CD4-positive, alpha-beta T cell treated with Interleukin-15 for 1 hour (primary cell): ENCODE measurements at regions not wholly inside any gene's neighbourhood (a gene's known extent, or its start where the extent isn't known, plus 50 kb on each side); places are given as distances from the start of the nearest gene placed in this dataset.

Experiments
- DNase-seq: peaks from one replicate; pipeline ENCODE4 v3.0.0-alpha.2; 2020

DNA sequence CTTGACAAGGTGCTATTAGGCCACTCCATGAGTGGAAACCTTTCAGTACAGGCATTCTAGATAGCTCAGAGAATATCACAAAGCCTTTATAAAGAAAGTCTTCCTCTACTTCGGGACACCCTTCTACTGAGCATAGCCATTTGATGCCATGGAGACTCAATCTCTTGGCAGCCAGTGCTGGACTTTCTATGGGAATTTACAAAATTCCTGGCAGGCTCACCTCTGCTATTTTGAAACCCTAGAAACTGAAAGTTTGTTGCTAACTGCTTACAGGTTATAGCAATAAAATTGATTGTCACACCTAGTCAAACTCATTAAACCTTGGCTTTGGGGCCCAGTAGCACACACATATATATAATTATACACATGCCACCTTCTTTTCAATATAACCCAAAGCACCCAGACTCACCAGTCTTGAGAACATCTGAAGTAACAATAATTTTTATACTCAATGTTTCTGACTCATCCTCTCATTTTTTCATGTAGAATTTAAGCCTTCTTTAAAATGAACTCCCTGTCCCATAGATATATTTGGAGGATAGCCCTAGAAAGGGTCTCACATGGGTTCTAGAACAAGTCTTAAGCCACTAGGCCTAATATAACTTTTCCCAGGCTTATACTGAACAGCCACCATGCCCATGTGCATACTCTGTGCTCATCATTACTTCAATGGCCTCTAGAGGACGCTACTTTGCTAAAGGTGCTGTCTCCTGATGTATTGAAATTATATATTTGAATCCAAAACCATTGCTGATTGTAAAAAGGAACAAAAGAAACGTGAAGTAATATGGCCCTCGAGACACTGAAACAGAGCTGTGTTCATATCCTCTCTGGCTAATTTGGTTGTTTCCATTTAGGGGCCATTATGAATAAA is 368.1 kb upstream of the MARCKS start:
- DNase-seq, result no peak

DNA sequence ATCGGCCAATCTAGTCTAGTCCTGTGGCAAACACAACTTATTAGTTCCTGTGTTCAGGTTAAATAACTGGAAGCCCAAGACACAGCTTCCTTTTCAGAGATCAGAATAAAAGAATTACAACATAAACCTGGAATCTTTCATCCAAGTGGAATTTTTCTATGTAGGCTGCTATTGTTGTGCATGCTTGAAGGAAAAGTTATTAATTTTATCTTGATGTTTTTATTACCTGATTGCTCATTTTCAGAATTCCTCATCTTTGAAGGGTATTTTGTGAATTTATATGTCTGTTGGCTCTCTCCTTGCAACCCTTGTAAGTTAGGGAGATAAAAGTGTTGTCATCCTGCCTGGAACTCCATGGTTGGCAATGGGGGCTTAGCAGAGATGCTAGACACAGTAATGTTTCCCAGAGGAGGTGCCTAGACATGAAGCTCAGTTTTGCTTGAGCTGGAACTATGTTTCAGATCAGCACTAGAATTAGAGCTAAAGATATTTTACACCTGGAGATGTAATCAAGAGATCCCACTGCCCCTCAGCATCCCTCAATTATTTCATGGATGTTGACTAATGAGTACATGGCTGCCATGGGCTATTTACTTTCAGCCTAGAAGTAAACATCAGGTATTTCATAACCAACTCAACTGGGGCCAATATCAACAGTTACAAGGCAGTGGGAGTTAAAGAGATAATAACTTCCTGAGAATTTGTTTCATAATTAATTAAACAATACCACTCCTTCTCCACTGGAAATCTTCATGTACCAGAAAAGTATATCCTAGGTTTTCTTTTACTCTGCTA is 367.0 kb upstream of the MARCKS start:
- no peak for DNase-seq

GRCh38 chr6:113491376-113491775 is 365.8 kb upstream of the MARCKS start:
- DNase-seq, result no peak

DNA sequence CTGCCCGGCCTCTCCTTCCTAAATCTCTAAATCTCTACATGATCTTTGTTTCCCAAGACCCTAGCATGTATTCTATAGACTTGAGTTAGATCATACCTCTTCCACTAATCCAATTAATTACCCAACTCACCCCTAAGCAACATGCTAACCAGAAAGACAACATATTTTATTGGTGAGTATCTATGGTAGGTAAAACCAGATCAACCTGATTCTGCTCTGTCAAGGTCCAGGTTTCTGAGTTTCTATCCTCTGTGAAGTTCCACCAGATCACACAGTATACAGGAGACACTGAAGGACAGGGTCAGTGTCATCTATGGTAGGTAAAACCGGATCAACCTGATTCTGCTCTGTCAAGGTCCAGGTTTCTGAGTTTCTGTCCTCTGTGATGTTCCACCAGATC is 363.2 kb upstream of the MARCKS start:
- DNase-seq, result no peak

DNA sequence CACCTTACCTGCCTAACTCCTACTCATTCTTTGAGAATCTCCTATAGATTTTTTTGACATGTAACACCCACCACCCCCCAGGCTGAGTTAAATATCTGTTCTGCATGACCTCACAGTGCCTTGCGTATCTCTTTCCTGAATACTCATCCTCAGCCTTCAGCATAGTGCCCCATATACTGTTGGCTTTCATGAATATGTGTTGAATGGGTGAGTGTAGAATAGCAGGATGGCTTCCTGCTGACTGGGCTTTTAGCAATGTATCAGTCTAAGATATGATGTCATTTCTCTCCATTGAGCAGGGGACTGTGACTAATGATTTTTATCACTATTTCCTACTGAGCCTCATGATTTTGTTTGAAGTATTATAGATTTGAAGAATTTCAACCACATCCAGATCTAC is 361.6 kb upstream of the MARCKS start:
- DNase-seq, result no peak

DNA sequence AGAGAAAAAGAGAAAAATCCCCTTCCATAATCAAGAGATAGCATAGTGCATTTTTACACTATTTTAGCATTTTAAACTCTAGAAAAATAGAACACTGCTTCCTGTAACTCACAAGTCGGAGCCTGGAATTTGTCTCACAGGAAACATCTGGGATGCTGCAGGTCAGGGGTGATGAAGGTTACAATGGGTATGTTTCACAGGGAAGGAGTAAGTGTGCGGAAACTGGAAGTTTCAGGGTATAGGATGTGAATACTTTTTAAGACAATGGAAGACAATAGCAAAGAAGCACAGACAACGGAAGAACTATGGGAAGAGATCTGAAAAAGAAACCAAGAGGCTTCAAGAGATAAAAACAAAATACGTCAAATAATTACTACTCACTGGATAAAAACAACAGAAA is 361.0 kb upstream of the MARCKS start:
- no peak for DNase-seq

DNA sequence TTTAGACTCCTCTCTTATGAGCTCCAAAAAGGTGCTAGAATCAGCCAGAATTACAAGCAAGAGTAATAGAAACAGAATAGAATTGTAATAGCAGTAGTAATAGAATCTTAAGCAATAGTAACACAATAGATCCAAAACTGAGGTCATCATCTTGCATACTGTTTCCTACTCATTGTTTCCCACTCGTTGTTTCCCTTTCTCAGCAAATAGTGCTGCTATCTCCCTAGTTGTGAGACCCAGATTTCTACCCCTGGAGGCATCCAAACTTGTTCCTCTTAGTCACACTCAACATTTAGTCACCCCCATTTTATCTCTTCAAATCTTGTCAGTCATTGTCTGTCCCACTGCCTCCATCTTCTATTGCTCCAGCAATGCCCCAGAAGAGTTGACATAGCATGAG is 356.9 kb upstream of the MARCKS start:
- no peak for DNase-seq

- DNase-seq, result no peak
These were observed 352.0 kb upstream of the MARCKS start for GRCh38 chr6:113505084-113505699.

- DNase-seq, result no peak
These were observed 348.9 kb upstream of the MARCKS start for GRCh38 chr6:113508249-113508648.

- DNase-seq, result no peak
These were observed 346.0 kb upstream of the MARCKS start for GRCh38 chr6:113511100-113511499.

DNA sequence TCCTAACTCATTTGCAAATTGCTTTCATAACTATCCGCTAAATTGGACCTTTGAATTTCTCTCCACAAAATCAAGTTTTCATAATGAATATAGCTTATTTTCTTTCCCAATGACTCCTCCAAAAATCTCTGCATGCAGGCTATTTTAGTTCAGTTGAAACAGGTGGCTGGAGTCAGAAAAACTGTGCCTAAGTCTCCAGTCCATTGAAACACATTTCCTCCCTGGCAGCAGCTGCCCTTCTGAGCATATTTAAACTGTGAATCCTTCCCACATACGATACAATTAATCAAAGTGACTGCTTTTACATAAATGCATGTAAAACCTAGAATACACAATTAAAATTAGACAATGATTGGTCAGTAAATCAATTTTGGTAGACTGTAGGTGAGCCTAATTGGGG is 344.6 kb upstream of the MARCKS start:
- DNase-seq, result no peak

- DNase-seq, result no peak
These were observed 344.1 kb upstream of the MARCKS start for GRCh38 chr6:113513086-113513485.

DNA sequence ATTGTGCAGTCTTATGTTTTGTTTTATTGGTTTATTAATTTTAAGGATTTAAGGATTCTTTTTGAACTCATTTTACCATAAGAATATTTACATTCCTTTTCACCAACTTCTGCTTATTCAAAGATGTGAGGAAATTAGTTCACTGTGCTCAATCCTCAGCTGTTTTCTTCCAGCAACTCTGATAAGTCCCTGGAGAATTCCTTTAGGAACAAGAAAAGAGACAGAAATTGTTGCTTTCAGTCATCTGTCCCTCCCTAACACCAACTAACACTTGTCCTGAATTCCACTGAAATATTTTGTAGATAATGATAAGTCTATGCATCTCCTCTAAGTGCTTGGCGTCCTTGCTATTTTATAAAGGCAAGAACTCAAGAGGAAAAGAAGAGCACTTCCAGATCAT is 334.8 kb upstream of the MARCKS start:
- DNase-seq, result no peak

DNA sequence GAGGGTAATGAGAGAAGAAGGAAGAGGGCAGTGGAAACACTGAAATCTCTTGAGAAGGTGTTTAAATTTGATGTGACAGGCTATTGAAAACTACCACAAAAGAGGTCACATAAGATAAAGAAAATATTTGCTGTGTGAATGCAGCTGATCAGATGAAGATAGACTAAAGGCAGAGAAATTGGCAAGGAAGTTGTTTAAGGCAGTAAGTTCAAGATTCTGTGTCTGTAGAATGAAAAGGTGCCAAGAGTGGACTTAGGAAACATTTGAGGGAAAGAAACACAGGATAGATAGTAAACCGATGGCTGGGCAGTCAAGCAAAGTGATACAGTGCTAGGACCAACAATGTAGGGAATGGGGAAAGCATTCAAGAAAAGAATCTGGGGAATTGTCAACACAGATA is 332.3 kb upstream of the MARCKS start:
- no peak for DNase-seq

GRCh38 chr6:113526553-113526952 is 330.6 kb upstream of the MARCKS start:
- no peak for DNase-seq

DNA sequence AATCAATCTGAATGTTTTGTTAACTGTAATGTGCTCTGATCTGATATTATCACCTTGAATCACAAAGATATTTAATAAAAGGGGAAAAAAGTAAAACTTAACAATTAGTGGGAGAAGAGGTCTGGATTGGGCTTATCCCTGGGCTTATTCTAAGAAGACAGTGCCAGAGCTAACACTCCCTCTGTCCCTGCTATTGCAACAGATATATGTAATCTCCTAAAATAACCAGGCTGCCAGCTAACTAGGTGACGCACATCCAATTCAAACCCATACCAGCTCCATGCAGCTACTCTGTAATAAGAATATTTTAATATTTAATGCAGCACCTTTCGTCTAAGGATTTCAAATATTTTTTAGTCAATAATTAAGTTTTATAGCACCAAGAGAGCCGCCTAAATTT is 330.1 kb upstream of the MARCKS start:
- no peak for DNase-seq

DNA sequence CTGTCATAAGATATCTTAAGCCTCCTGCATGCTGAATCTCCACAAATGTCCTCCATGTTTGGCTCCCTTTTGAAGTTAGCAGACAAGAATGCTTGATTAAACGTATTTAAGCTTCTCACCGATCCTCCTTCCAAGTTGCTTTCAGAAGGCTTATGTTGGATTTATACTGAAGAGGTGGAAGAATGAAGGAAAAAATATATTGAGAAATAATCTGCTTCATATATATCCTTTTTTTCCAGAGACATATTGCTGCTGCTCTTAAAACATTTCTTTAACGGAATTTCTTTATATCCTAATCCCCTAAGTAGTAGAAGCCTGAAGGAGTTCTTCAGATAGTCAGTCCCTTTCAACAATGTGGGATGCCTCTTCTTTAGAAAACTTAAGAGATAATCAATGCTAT is 329.0 kb upstream of the MARCKS start:
- DNase-seq, result no peak

DNA sequence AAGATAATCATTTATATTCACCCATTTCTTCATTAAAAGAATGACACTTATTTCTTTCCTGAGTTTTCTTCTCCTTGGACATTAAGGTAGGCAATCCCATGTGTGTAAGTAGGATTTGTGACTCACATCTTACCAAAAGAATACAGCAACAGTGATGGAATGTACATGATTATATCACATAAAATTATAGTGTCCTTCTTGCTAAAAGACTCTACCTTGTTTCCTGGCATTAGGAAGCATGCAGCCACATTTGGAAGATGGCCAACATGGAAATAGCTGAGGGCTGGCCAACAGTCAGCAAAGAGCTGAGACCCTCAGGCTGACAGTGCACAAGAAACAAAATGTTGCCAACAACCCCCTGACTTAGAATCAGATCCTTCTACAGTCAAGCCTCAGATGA is 327.9 kb upstream of the MARCKS start:
- DNase-seq, result no peak

DNA sequence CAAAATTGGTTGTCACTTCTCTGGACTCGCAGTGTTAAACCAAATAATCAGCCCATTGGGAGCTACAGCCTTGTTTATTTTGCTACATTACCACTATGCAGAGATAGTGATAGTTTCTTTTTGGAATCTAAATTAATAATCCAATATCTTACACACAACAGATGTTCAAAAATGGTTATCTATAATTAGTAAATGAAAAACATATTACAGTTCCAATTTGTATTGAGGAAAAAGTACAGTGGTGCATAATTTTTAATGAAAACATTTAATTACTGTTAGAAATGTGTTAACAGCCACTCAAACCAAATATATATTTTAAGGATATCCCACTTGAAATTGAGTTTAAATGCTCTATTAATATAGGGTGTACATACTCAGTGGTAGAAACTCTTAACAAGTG is 327.3 kb upstream of the MARCKS start:
- DNase-seq, result no peak

- no peak for DNase-seq
These were observed 326.4 kb upstream of the MARCKS start for GRCh38 chr6:113530769-113531168.

DNA sequence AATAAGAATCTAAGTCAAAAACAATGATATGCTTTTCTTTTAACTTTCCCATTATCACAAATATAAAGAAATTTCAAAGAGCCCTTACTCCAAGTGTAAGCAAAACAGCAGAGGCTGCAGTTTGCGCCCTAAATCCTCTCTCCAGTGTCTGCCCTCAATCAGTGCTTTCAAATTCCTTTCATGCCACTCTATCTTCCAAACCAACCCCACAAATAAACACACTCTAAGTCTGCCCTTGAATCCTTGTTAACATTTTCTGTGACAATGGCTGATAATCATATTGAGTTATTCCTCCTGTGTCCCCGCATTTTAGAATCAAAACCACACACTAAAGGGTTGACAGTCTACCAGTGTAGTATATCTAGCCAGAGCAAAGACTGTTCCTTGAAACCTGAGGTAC is 317.9 kb upstream of the MARCKS start:
- DNase-seq, result no peak

DNA sequence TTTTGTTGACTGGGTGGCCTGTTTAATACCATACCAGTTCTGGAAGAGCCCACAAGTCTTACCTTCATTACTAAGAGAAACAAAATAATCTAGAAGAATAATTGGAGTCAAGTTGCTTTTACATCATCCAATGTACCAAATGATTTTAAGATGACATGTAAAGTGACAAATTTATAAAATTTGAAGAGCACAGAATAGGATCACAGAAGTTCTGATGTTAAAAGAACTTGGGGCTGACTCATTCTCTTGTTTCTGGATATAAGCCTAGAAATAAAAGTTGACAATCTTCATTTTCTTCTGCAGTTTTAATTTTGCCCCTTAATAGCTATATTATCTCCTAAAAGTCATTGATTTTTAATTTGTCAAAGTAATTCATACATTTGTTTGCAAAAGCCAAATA is 317.5 kb upstream of the MARCKS start:
- DNase-seq, result no peak

DNA sequence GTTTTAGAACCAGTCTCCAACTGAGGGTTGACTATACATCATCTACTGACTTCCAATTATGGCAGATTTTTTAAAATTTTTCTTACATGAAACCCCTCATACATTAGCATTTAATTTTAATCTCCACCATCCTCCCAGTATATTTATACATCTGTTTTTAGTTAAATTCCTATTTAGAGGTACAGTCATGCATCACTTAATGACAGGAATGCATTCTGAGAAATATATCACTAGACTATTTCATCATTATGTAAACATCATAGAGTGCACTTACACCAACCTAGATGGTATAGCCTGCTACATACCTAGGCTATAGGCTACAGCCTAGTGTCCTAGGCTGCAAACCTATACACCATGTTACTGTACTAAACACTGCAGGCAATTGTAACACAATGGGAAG is 316.7 kb upstream of the MARCKS start:
- no peak for DNase-seq

DNA sequence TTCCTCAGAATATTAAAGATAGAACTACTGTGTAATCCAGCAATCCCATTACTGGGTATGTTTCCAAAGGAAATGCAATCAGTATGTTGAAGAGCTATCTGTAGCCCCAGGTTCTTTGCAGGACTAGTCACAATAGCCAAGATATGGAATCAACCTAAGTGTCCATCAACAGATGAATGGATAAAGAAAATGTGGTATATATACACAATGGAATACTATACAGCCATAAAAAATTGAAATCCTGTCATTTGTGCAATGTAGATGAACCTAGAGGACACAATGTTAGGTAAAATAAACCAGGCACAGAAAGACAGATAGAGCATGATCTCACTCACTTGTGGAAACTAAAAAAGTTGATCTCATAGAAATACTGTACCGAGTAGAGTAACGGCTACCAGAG is 306.0 kb upstream of the MARCKS start:
- no peak for DNase-seq
